ENCODE measurements at regions not wholly inside any gene's neighbourhood (a gene's known extent, or its start where the extent isn't known, plus 50 kb on each side); places are given as distances from the start of the nearest gene placed in this dataset.
"Not testable (repeated sequence)": the region's sequence is repeated elsewhere in the genome, so short reads cannot be mapped to it uniquely, and the experiment has no call there.

GRCh38 chr7:53596230-53596629 is 560.8 kb downstream of the POM121L12 start:
- Mint-ChIP-seq H3K27ac (no peak overlapping the region), H3K27me3 (ENCODE audit: low read depth) (no peaks in the 10 kb centered on the region), H3K9me3 (peaks cover 30% of the 10 kb centered on the region), H3K4me3 (no peak overlapping the region), H3K36me3 (ENCODE audit: low read depth) (no peaks in the 10 kb centered on the region), H3K4me1 (ENCODE audit: low read depth) (no peaks in the 10 kb centered on the region)

- no peaks in the 10 kb centered on the region for H3K27me3 Mint-ChIP-seq (ENCODE audit: low read depth)
- H3K4me1 Mint-ChIP-seq (ENCODE audit: low read depth): no peaks in the 10 kb centered on the region
- no peaks in the 10 kb centered on the region for H3K36me3 Mint-ChIP-seq (ENCODE audit: low read depth)
- H3K4me3 Mint-ChIP-seq: no peak overlapping the region
- no peak overlapping the region for H3K27ac Mint-ChIP-seq
- peaks cover 35% of the 10 kb centered on the region for H3K9me3 Mint-ChIP-seq
Measured at GRCh38 chr7:53600296-53600695, 564.9 kb downstream of the POM121L12 start.

GRCh38 chr7:53602817-53603418 is 567.5 kb downstream of the POM121L12 start:
- Mint-ChIP-seq H3K27me3 (ENCODE audit: low read depth) (no peaks in the 10 kb centered on the region), H3K9me3 (peaks cover 31% of the 10 kb centered on the region), H3K4me1 (ENCODE audit: low read depth) (no peaks in the 10 kb centered on the region), H3K4me3 (no peak overlapping the region), H3K27ac (no peak overlapping the region), H3K36me3 (ENCODE audit: low read depth) (no peaks in the 10 kb centered on the region)

DNA sequence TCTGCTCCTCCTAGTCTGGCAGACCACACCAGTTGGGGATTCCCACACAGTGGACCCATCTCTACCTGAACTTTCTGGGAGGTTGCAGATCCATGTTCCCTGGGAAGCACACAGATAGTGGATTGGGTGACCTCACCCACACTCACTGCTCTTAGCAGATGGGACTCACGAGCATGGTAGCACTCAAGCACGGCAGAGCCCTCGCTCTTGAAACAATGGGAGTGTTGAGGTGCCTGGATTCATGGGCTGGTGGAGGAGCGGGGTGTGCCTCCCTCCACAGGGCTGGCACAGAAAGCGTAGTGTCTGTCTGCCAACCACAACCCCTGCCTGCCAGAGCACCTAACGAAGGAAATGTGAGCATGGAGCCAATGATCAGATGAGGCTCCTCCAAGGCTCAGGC is 568.0 kb downstream of the POM121L12 start:
- H3K36me3 Mint-ChIP-seq (ENCODE audit: low read depth): no peaks in the 10 kb centered on the region
- H3K27ac Mint-ChIP-seq: no peak overlapping the region
- no peak overlapping the region for H3K4me3 Mint-ChIP-seq
- no peaks in the 10 kb centered on the region for H3K4me1 Mint-ChIP-seq (ENCODE audit: low read depth)
- no peaks in the 10 kb centered on the region for H3K27me3 Mint-ChIP-seq (ENCODE audit: low read depth)
- peaks cover 27% of the 10 kb centered on the region for H3K9me3 Mint-ChIP-seq

DNA sequence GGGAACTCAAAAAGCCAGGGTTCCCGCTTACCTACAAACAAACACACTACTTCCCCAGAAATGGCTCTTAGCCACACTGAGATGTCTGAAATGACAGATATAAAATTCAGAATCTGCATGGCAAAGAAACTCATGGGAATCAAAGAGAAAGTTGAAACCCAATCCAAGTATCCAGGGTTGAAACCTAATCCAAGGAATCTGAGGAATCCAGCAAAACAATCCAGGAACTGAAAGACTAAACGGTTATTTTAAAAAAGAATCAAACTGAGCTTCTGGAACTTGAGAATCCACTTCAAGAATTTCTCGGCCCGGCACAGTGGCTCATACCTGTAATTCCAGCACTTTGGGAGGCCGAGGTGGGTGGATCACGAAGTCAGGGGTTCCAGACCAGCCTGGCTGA is 568.8 kb downstream of the POM121L12 start:
- Mint-ChIP-seq H3K9me3 (peaks cover 32% of the 10 kb centered on the region), H3K27me3 (ENCODE audit: low read depth) (no peaks in the 10 kb centered on the region)

GRCh38 chr7:53607961-53608360 is 572.5 kb downstream of the POM121L12 start:
- H3K9me3 Mint-ChIP-seq: peaks cover 22% of the 10 kb centered on the region
- H3K4me3 Mint-ChIP-seq: no peak overlapping the region
- no peaks in the 10 kb centered on the region for H3K4me1 Mint-ChIP-seq (ENCODE audit: low read depth)
- H3K27ac Mint-ChIP-seq: no peak overlapping the region
- H3K27me3 Mint-ChIP-seq (ENCODE audit: low read depth): no peaks in the 10 kb centered on the region
- H3K36me3 Mint-ChIP-seq (ENCODE audit: low read depth): no peaks in the 10 kb centered on the region

More for the DNA sequence above, 568.8 kb downstream of the POM121L12 start:
- H3K36me3 Mint-ChIP-seq (ENCODE audit: low read depth): no peaks in the 10 kb centered on the region
- H3K27ac Mint-ChIP-seq: no peak overlapping the region
- H3K4me3 Mint-ChIP-seq: no peak overlapping the region
- no peaks in the 10 kb centered on the region for H3K4me1 Mint-ChIP-seq (ENCODE audit: low read depth)

GRCh38 chr7:53609185-53609584 is 573.8 kb downstream of the POM121L12 start:
- Mint-ChIP-seq H3K9me3 (peaks cover 26% of the 10 kb centered on the region), H3K27me3 (ENCODE audit: low read depth) (no peaks in the 10 kb centered on the region), H3K36me3 (ENCODE audit: low read depth) (no peaks in the 10 kb centered on the region), H3K4me3 (no peak overlapping the region), H3K4me1 (ENCODE audit: low read depth) (no peaks in the 10 kb centered on the region), H3K27ac (no peak overlapping the region)

DNA sequence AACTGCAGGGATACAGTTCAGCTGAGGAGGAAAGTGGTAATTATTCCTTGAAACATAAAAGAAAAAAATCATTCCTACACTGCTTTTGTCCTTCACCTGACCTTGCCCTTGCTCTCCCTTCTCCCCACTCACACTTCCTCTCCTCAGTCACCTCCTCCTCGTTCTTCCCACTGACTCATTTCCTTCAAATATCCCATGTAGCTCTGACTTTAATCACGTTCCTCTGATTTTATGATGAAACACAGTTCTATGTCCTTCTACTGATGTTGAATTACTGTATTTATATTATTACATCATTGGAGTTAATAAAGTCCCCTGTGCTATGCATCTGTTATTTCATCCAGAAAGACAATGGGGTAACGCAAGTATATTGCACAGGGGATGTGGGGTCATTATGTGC is 575.6 kb downstream of the POM121L12 start:
- Mint-ChIP-seq H3K36me3 (ENCODE audit: low read depth) (no peaks in the 10 kb centered on the region), H3K27ac (no peak overlapping the region), H3K4me1 (ENCODE audit: low read depth) (no peaks in the 10 kb centered on the region), H3K27me3 (ENCODE audit: low read depth) (no peaks in the 10 kb centered on the region), H3K9me3 (peaks cover 32% of the 10 kb centered on the region), H3K4me3 (no peak overlapping the region)

DNA sequence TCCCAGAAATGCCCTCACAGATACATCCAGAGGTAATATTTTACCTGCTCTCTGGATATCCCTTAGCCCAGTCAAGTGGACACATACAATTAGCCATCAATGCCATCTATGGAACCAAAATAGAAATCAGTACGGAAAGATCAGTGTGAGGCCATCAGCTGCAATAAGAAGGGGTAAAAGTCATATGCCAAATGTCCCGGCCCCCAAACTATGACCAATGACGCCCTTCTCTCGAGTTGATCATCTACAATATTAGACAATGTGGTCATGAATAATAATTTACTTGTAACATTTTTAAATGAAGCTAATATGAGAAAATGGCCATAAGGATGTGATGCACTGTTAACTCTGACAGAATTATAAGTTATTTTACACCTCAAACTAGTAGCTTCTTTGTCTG is 588.9 kb downstream of the POM121L12 start:
- Mint-ChIP-seq H3K9me3 (peaks cover 44% of the 10 kb centered on the region), H3K4me3 (no peak overlapping the region), H3K4me1 (ENCODE audit: low read depth) (no peaks in the 10 kb centered on the region), H3K27ac (no peak overlapping the region), H3K36me3 (ENCODE audit: low read depth) (no peaks in the 10 kb centered on the region), H3K27me3 (ENCODE audit: low read depth) (no peaks in the 10 kb centered on the region)

GRCh38 chr7:53628775-53629174 is 593.3 kb downstream of the POM121L12 start:
- Mint-ChIP-seq H3K9me3 (peaks cover 35% of the 10 kb centered on the region), H3K4me3 (no peak overlapping the region), H3K27me3 (ENCODE audit: low read depth) (no peaks in the 10 kb centered on the region), H3K4me1 (ENCODE audit: low read depth) (no peaks in the 10 kb centered on the region), H3K36me3 (ENCODE audit: low read depth) (no peaks in the 10 kb centered on the region), H3K27ac (no peak overlapping the region)

GRCh38 chr7:53635251-53635650 is 599.8 kb downstream of the POM121L12 start:
- H3K9me3 Mint-ChIP-seq: peaks cover 31% of the 10 kb centered on the region
- H3K27ac Mint-ChIP-seq; H3K36me3 Mint-ChIP-seq (ENCODE audit: low read depth); H3K27me3 Mint-ChIP-seq (ENCODE audit: low read depth); H3K4me1 Mint-ChIP-seq (ENCODE audit: low read depth); H3K4me3 Mint-ChIP-seq: not testable (repeated sequence)

- Mint-ChIP-seq H3K27me3 (ENCODE audit: low read depth) (no peaks in the 10 kb centered on the region), H3K4me3 (no peak overlapping the region), H3K4me1 (ENCODE audit: low read depth) (no peaks in the 10 kb centered on the region), H3K9me3 (peaks cover 33% of the 10 kb centered on the region), H3K27ac (no peak overlapping the region), H3K36me3 (ENCODE audit: low read depth) (no peaks in the 10 kb centered on the region)
Measured at GRCh38 chr7:53638517-53638916, 603.1 kb downstream of the POM121L12 start.

- no peaks in the 10 kb centered on the region for H3K27me3 Mint-ChIP-seq (ENCODE audit: low read depth)
- no peak overlapping the region for H3K27ac Mint-ChIP-seq
- H3K4me1 Mint-ChIP-seq (ENCODE audit: low read depth): no peaks in the 10 kb centered on the region
- peaks cover 25% of the 10 kb centered on the region for H3K9me3 Mint-ChIP-seq
- H3K36me3 Mint-ChIP-seq (ENCODE audit: low read depth): no peaks in the 10 kb centered on the region
- no peak overlapping the region for H3K4me3 Mint-ChIP-seq
Measured at GRCh38 chr7:53641091-53641490, 605.7 kb downstream of the POM121L12 start.

DNA sequence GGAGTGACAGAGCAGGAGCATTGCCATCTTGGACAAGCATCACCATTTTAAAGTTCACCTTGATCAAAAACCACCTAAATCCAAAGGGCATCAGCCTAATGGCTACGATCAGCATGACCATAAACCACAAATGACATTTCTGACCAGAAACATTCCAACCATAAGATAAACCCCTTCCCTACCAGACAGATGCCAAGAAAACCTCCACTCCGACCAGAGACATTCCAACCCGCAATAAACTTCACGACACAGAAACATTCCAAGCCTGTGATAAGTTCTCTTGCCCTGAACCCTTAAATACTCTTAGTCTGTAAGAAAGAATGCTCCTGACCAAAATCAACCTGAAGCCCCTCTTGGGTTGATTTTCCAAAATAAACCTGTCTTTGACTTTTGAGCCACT is 606.9 kb downstream of the POM121L12 start:
- no peaks in the 10 kb centered on the region for H3K4me1 Mint-ChIP-seq (ENCODE audit: low read depth)
- peaks cover 27% of the 10 kb centered on the region for H3K9me3 Mint-ChIP-seq
- no peaks in the 10 kb centered on the region for H3K36me3 Mint-ChIP-seq (ENCODE audit: low read depth)
- no peaks in the 10 kb centered on the region for H3K27me3 Mint-ChIP-seq (ENCODE audit: low read depth)
- no peak overlapping the region for H3K27ac Mint-ChIP-seq
- H3K4me3 Mint-ChIP-seq: no peak overlapping the region

DNA sequence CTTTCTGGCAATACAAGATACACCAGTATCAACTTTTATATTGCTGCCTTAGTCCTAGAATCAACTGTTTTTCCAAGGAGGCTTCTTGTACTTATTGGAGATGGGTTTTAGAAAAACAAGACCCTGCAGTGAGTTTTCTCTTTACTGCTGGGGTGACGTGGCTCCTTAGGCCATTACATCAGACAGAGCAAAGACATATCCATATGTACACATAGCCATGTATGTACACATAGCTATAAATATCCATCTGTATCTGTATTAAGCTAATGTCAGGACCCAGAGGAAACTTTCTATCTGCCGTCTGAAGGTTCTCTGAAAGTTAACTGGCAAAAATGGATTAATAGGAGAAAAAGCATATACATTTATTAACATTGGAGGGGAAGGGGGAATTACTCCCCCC is 607.4 kb downstream of the POM121L12 start:
- H3K4me1 Mint-ChIP-seq (ENCODE audit: low read depth): no peaks in the 10 kb centered on the region
- no peaks in the 10 kb centered on the region for H3K27me3 Mint-ChIP-seq (ENCODE audit: low read depth)
- peaks cover 29% of the 10 kb centered on the region for H3K9me3 Mint-ChIP-seq
- no peaks in the 10 kb centered on the region for H3K36me3 Mint-ChIP-seq (ENCODE audit: low read depth)
- H3K27ac Mint-ChIP-seq: no peak overlapping the region
- no peak overlapping the region for H3K4me3 Mint-ChIP-seq

GRCh38 chr7:53656881-53657280 is 621.4 kb downstream of the POM121L12 start:
- no peaks in the 10 kb centered on the region for H3K4me1 Mint-ChIP-seq (ENCODE audit: low read depth)
- no peaks in the 10 kb centered on the region for H3K36me3 Mint-ChIP-seq (ENCODE audit: low read depth)
- H3K9me3 Mint-ChIP-seq: peaks cover 31% of the 10 kb centered on the region
- H3K27me3 Mint-ChIP-seq (ENCODE audit: low read depth): no peaks in the 10 kb centered on the region
- H3K27ac Mint-ChIP-seq: no peak overlapping the region
- H3K4me3 Mint-ChIP-seq: no peak overlapping the region
